ENCODE measurements at regions not wholly inside any gene's neighbourhood (a gene's known extent, or its start where the extent isn't known, plus 50 kb on each side); places are given as distances from the start of the nearest gene placed in this dataset.
"Not testable (repeated sequence)": the region's sequence is repeated elsewhere in the genome, so short reads cannot be mapped to it uniquely, and the experiment has no call there.

GRCh38 chr7:16265863-16266458, 155.4 kb downstream of the CRPPA start:
- no peak for TF ChIP-seq CTCF (IDR thresholded peaks at IDR 0.05; ENCODE audit: low read depth, low read length)
- no peak overlapping the region for H3K4me3 ChIP-seq (ENCODE audit: low read depth, low read length)

GRCh38 chr7:16264823-16265804, 156.2 kb downstream of the CRPPA start:
- no peak for TF ChIP-seq CTCF (IDR thresholded peaks at IDR 0.05; ENCODE audit: low read depth, low read length)
- no peak overlapping the region for H3K4me3 ChIP-seq (ENCODE audit: low read depth, low read length)

DNA sequence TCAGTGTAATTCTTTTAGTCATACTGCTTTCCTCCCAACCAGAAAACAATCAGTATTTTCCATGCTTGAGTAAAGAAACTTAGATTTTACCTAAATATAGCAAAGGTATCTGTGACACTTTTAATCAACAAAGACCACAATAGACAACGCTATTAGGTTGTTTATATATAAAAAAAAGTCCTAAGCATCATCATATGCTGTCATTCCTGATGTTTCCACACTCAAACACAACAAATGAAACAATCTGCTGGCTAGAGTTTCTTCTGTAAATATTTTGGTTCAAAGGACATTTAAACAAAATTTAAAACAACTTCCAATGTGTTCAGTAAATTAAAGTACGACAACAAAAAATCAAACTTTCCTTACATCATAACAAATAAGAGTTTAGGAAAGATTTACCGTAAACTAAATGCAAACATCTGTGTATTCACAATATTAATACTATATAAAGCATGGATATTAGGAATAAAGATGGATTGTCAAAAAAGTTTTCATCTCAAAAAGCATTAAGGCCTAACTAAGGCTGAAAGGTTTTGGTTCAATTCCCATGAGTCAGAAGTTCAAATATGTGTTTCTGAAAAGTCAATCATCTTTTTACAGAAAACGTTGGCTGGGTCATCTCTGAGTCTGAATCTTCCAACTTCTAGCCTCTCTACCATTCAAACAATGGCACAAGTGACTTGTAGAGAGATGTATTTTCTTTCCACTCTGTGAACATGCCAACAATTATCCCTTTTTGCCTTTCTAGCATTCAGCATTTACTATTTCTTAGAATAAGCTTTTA, 157.1 kb downstream of the CRPPA start:
- no peak overlapping the region for H3K4me3 ChIP-seq (ENCODE audit: low read depth, low read length)
- no peak for TF ChIP-seq CTCF (IDR thresholded peaks at IDR 0.05; ENCODE audit: low read depth, low read length)

DNA sequence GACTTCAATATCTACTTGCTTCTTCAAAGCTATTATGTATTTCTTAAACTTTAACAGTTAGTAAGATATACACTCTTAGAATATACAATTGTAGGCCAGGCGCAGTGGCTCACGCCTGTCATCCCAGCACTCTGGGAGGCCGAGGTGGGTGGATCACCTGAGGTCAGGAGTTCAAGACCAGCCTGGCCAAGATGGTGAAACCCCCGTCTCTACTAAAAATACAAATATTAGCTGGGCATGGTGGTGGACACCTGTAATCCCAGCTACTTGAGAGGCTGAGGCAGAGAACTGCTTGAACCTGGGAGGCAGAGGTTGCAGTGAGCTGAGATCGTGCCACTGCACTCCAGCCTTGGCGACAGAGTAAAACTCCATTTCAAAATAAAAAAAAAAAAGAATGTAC, 158.0 kb downstream of the CRPPA start:
- not testable (repeated sequence) for H3K4me3 ChIP-seq (ENCODE audit: low read depth, low read length)

GRCh38 chr7:16261654-16262053, 159.7 kb downstream of the CRPPA start:
- H3K4me3 ChIP-seq (ENCODE audit: low read depth, low read length) = no peak overlapping the region
- TF ChIP-seq CTCF (IDR thresholded peaks at IDR 0.05; ENCODE audit: low read depth, low read length) = no peak

DNA sequence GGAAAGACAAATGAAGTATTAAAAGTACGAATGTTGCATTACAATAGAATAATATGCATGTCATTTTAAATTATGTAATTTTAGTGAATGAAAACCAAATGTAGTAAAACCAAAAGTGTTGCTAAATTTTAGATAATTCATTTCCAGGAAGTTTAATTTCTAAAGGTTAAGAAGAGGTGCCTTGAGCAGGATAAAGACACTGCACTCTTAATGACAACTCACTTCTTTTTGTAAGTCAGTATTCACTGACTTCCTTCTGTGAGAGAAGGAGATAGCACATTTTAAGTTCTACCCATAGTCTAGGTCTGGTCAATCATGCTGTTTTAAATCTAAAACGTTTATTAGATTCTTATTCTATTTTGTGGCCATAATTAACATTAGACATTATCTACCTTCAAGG, 160.2 kb downstream of the CRPPA start:
- no peak for TF ChIP-seq CTCF (IDR thresholded peaks at IDR 0.05; ENCODE audit: low read depth, low read length)
- no peak overlapping the region for H3K4me3 ChIP-seq (ENCODE audit: low read depth, low read length)

DNA sequence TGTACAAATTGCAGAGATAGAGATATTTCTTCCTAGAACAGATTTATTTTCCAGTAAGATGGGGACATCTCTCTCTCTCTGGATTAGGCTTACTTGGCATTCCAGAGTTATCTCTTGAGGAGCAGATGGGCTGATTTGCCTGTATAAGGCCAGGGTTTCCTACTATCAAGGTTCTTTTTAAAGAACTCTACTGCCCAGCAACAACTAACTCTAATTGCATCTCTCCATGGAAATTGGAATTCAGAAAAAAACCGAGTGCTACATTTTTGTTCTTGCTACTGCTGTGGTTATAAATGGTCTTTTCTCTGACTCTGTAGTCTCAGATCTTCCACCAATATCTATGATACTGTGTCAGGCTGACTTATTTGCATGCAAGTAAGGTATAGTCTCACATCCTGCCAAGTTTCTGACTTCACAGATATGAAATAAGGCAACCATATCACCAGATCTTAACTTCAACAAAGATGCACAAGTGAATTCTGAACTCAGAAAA, 161.1 kb downstream of the CRPPA start:
- no peak for TF ChIP-seq CTCF (IDR thresholded peaks at IDR 0.05; ENCODE audit: low read depth, low read length)
- H3K4me3 ChIP-seq (ENCODE audit: low read depth, low read length) = no peak overlapping the region

DNA sequence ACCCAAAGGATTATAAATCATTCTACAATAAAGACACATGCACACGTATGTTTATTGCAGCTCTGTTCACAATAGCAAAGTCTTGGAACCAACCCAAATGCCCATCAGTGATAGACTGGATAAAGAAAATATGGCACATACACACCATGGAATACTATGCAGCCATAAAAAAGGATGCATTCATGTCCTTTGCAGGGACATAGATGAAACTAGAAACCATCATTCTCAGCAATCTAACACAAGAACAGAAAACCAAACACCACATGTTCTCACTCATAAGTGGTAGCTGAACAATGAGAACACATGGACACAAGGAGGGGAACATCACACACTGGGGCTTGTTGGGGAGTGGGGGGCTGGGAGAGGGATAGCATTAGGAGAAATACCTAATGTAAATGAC, 164.9 kb downstream of the CRPPA start:
- not testable (repeated sequence) for H3K4me3 ChIP-seq (ENCODE audit: low read depth, low read length)

DNA sequence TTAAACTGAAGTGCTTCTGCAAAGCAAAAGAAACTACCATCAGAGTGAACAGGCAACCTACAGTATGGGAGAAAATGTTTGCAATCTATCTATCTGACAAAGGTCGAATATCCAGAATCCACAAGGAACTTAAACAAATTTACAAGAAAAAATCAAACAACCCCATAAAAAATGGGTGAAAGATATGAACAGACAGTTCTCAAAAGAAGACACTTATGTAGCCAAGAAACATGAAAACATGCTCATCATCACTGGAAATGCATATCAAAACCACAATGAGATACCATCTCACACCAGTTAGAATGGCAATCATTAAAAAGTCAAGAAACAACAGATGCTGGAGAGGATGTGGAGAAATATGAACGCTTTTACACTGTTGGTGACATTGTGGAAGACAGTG, 165.4 kb downstream of the CRPPA start:
- not testable (repeated sequence) for H3K4me3 ChIP-seq (ENCODE audit: low read depth, low read length)

DNA sequence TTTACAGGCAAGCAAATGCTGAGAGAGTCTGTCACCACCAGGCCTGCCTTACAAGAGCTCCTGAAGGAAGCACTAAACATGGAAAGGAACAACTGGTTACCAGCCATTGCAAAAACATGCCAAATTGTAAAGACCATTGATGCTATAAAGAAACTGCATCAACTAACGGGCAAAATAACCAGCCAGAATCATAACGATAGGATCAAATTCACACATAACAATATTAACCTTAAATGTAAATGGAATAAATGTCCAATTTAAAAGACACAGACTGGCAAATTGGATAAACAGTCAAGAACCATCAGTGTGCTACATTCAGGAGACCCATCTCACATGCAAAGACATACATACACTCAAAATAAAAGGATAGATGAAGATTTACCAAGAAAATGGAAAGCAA, 170.7 kb downstream of the CRPPA start:
- not testable (repeated sequence) for H3K4me3 ChIP-seq (ENCODE audit: low read depth, low read length)

GRCh38 chr7:16249204-16249603, 172.1 kb downstream of the CRPPA start:
- H3K4me3 ChIP-seq (ENCODE audit: low read depth, low read length) = not testable (repeated sequence)

- not testable (repeated sequence) for H3K4me3 ChIP-seq (ENCODE audit: low read depth, low read length)
Measured at GRCh38 chr7:16248556-16248955, 172.8 kb downstream of the CRPPA start.
